K562 (cell line): ENCODE measurements at regions not wholly inside any gene's neighbourhood (a gene's known extent, or its start where the extent isn't known, plus 50 kb on each side); places are given as distances from the start of the nearest gene placed in this dataset.

ENCODE experiments used
- CEBPG ChIP-seq, 3 experiments: fragments of 200-800 bp in 1 of 3; sonication (Bioruptor generic) in 1 of 3; sonication (generic) in 1 of 3; formaldehyde crosslinking in 1 of 3; IDR thresholded peaks in 2 of 3; conservative IDR thresholded peaks in 1 of 3; 2 replicates each; pipeline versions ENCODE4 v1.6.1 to v1.8.0; 2016 to 2022; ENCODE audit warnings: missing compliant biosample characterization in 2 of 3, missing genetic modification characterization in 2 of 3, mild to moderate bottlenecking in 1 of 3, missing genetic modification reagents in 1 of 3
- EWSR1 ChIP-seq: fragments of 450-650 bp; IDR thresholded peaks from 2 replicates; pipeline ENCODE4 v1.6.1; 2018; ENCODE audit warnings: borderline replicate concordance, mild to moderate bottlenecking, low read depth, moderate library complexity; ENCODE audit not compliant: partially characterized antibody
- FOXJ3 ChIP-seq: sonication (generic); formaldehyde crosslinking; IDR thresholded peaks from 2 replicates; pipeline ENCODE4 v1.4.0; 2020; ENCODE audit warnings: mild to moderate bottlenecking, missing genetic modification reagents
- HDAC1 ChIP-seq, 2 experiments: fragments of 450-650 bp; IDR thresholded peaks; 2 replicates each; pipeline ENCODE4 v1.6.1; 2016 to 2017; ENCODE audit warnings: inconsistent platforms in 1 of 2, mild to moderate bottlenecking in 1 of 2, moderate library complexity in 1 of 2
- MXI1 ChIP-seq: IDR thresholded peaks from 2 replicates; pipeline ENCODE4 v1.6.1; 2011; ENCODE audit warnings: low read depth, mild to moderate bottlenecking, improper control_type of control experiment, low read length
- PCBP2 ChIP-seq: fragments of 200-400 bp; formaldehyde crosslinking; IDR thresholded peaks from 2 replicates; pipeline ENCODE4 v1.6.1; 2018; ENCODE audit warnings: low read length, low read depth, mild to moderate bottlenecking, moderate library complexity; ENCODE audit not compliant: poor library complexity, severe bottlenecking
- RFX7 ChIP-seq: fragments of 250-450 bp; sonication (Bioruptor Pico); IDR thresholded peaks from 2 replicates; pipeline ENCODE4 v1.5.1; 2021; ENCODE audit warnings: mild to moderate bottlenecking
- SIN3B ChIP-seq: fragments of 450-650 bp; IDR thresholded peaks from 2 replicates; pipeline ENCODE4 v1.6.1; 2017; ENCODE audit warnings: low read depth, mild to moderate bottlenecking, moderate library complexity
- SIRT6 ChIP-seq: IDR thresholded peaks from one replicate; pipeline ENCODE4 v1.6.1; 2012; ENCODE audit warnings: low read depth, mild to moderate bottlenecking, control low read depth, inconsistent platforms, low read length, moderate library complexity
- ZBED1 ChIP-seq: IDR thresholded peaks from 2 replicates; pipeline ENCODE4 v1.6.1; 2014
- ZEB2 ChIP-seq: fragments of 450-650 bp; IDR thresholded peaks from 2 replicates; pipeline ENCODE4 v1.6.1; 2016
- ZFP36 ChIP-seq: fragments of 150-350 bp; IDR thresholded peaks from 2 replicates; pipeline ENCODE4 v1.6.1; 2018; ENCODE audit warnings: low read length, low read depth; ENCODE audit not compliant: partially characterized antibody
- ZNF699 ChIP-seq: fragments of 250-450 bp; sonication (Bioruptor Pico); IDR thresholded peaks from 2 replicates; pipeline ENCODE4 v1.8.0; 2021; ENCODE audit warnings: mild to moderate bottlenecking, moderate library complexity; ENCODE audit not compliant: insufficient replicate concordance
- ZNF778 ChIP-seq: fragments of 450-650 bp; formaldehyde crosslinking; IDR thresholded peaks from 2 replicates; pipeline ENCODE4 v1.4.0; 2020; ENCODE audit warnings: mild to moderate bottlenecking, moderate library complexity
- TF ChIP-seq, protein P1 (sequence below): fragments of 450-650 bp; conservative IDR thresholded peaks from 2 replicates; pipeline ENCODE4 v1.6.1; 2016; ENCODE audit warnings: missing genetic modification characterization, low read depth, mild to moderate bottlenecking, missing compliant biosample characterization, moderate library complexity
- TF ChIP-seq, protein P2 (sequence below): fragments of 250-450 bp; sonication (Bioruptor Pico); IDR thresholded peaks from 2 replicates; pipeline ENCODE4 v1.9.0; 2021; ENCODE audit warnings: mild to moderate bottlenecking, inconsistent platforms
- TF ChIP-seq, protein P3 (sequence below): IDR thresholded peaks from 3 replicates; pipeline ENCODE4 v1.6.1; 2011; ENCODE audit warnings: borderline replicate concordance, mild to moderate bottlenecking, moderate library complexity; ENCODE audit not compliant: insufficient read length; ENCODE audit errors: extremely low read depth
- TF ChIP-seq, protein P4 (sequence below): fragments of 250-450 bp; sonication (Bioruptor Pico); IDR thresholded peaks from 2 replicates; pipeline ENCODE4 v1.5.0; 2020; ENCODE audit warnings: mild to moderate bottlenecking, borderline replicate concordance

DNA sequence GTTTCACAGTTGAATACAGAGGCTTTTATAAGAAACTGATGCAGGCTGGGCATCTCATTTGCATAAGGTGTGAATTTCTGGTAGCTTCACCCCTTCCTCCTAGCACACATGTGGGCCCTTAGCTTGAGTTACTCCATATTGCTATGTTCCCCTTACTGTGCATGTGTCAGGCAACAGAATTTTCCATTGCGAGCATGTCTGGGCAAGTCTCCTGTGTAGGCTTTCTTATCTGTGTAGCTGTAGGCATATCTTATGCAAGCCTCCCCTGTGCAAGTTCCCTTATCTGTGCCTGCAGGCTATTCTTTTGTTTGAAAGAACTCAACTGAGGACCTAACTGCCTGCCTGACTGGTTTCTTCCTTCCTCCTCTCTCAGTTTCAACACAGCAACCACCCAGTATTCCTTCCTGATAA, 597.4 kb upstream of the CDH5 start (continued):
- TF ChIP-seq PCBP2 = no peak
- TF ChIP-seq, protein P1, sequence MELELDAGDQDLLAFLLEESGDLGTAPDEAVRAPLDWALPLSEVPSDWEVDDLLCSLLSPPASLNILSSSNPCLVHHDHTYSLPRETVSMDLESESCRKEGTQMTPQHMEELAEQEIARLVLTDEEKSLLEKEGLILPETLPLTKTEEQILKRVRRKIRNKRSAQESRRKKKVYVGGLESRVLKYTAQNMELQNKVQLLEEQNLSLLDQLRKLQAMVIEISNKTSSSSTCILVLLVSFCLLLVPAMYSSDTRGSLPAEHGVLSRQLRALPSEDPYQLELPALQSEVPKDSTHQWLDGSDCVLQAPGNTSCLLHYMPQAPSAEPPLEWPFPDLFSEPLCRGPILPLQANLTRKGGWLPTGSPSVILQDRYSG (tag) = peak; percentile 100
- peak; percentile 96 for TF ChIP-seq ZFP36
- TF ChIP-seq ZNF778 (CRISPR knock-in tag) = peak; percentile 91; the same call in 1 of the 2 replicates
- no peak for TF ChIP-seq SIRT6
- TF ChIP-seq, protein P2, sequence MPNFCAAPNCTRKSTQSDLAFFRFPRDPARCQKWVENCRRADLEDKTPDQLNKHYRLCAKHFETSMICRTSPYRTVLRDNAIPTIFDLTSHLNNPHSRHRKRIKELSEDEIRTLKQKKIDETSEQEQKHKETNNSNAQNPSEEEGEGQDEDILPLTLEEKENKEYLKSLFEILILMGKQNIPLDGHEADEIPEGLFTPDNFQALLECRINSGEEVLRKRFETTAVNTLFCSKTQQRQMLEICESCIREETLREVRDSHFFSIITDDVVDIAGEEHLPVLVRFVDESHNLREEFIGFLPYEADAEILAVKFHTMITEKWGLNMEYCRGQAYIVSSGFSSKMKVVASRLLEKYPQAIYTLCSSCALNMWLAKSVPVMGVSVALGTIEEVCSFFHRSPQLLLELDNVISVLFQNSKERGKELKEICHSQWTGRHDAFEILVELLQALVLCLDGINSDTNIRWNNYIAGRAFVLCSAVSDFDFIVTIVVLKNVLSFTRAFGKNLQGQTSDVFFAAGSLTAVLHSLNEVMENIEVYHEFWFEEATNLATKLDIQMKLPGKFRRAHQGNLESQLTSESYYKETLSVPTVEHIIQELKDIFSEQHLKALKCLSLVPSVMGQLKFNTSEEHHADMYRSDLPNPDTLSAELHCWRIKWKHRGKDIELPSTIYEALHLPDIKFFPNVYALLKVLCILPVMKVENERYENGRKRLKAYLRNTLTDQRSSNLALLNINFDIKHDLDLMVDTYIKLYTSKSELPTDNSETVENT = no peak
- TF ChIP-seq RFX7 (CRISPR knock-in tag) = peak; percentile 98
- no peak for TF ChIP-seq MXI1
- TF ChIP-seq ZEB2 = peak; percentile 85; the same call in 1 of the 2 replicates
- TF ChIP-seq, protein P3, sequence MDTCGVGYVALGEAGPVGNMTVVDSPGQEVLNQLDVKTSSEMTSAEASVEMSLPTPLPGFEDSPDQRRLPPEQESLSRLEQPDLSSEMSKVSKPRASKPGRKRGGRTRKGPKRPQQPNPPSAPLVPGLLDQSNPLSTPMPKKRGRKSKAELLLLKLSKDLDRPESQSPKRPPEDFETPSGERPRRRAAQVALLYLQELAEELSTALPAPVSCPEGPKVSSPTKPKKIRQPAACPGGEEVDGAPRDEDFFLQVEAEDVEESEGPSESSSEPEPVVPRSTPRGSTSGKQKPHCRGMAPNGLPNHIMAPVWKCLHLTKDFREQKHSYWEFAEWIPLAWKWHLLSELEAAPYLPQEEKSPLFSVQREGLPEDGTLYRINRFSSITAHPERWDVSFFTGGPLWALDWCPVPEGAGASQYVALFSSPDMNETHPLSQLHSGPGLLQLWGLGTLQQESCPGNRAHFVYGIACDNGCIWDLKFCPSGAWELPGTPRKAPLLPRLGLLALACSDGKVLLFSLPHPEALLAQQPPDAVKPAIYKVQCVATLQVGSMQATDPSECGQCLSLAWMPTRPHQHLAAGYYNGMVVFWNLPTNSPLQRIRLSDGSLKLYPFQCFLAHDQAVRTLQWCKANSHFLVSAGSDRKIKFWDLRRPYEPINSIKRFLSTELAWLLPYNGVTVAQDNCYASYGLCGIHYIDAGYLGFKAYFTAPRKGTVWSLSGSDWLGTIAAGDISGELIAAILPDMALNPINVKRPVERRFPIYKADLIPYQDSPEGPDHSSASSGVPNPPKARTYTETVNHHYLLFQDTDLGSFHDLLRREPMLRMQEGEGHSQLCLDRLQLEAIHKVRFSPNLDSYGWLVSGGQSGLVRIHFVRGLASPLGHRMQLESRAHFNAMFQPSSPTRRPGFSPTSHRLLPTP = no peak
- TF ChIP-seq, protein P4, sequence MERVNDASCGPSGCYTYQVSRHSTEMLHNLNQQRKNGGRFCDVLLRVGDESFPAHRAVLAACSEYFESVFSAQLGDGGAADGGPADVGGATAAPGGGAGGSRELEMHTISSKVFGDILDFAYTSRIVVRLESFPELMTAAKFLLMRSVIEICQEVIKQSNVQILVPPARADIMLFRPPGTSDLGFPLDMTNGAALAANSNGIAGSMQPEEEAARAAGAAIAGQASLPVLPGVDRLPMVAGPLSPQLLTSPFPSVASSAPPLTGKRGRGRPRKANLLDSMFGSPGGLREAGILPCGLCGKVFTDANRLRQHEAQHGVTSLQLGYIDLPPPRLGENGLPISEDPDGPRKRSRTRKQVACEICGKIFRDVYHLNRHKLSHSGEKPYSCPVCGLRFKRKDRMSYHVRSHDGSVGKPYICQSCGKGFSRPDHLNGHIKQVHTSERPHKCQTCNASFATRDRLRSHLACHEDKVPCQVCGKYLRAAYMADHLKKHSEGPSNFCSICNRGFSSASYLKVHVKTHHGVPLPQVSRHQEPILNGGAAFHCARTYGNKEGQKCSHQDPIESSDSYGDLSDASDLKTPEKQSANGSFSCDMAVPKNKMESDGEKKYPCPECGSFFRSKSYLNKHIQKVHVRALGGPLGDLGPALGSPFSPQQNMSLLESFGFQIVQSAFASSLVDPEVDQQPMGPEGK (CRISPR knock-in tag) = peak; percentile 98
- no peak for TF ChIP-seq ZBED1
- TF ChIP-seq EWSR1 = no peak
- TF ChIP-seq CEBPG (CRISPR knock-in tag; IDR thresholded peaks at IDR 0.05) = peak; percentile 17; the same call in 1 of the 2 replicates
- peak; percentile 33 to 69; a peak in 2 of 4 replicates for TF ChIP-seq CEBPG (tag; conservative IDR thresholded peaks at IDR 0.05 in 1 of 2, IDR thresholded peaks at IDR 0.05 in 1 of 2)
- TF ChIP-seq HDAC1 (IDR thresholded peaks at IDR 0.05) = peak in 1 of 2 experiments; percentile 60; a peak in 1 of 4 replicates
- TF ChIP-seq SIN3B = no peak
- TF ChIP-seq FOXJ3 (CRISPR knock-in tag) = no peak
- peak; percentile 98 for TF ChIP-seq ZNF699 (CRISPR knock-in tag)
